ENCODE measurements at regions not wholly inside any gene's neighbourhood (a gene's known extent, or its start where the extent isn't known, plus 50 kb on each side); places are given as distances from the start of the nearest gene placed in this dataset.

GRCh38 chr13:33891196-33891742, 73.3 kb downstream of the RFC3 start:
- DNase-seq: no peak

GRCh38 chr13:33893559-33893958, 75.6 kb downstream of the RFC3 start:
- no peak for DNase-seq

- no peak for DNase-seq
These were observed 86.5 kb downstream of the RFC3 start for GRCh38 chr13:33904431-33904830.

- DNase-seq: no peak
These were observed 90.2 kb downstream of the RFC3 start for GRCh38 chr13:33908116-33908515.

GRCh38 chr13:33910255-33910654, 92.3 kb downstream of the RFC3 start:
- DNase-seq: no peak

GRCh38 chr13:33911521-33911920, 93.6 kb downstream of the RFC3 start:
- DNase-seq: no peak

- no peak for DNase-seq
These were observed 95.9 kb downstream of the RFC3 start for GRCh38 chr13:33913829-33914228.

- no peak for DNase-seq
These were observed 99.2 kb downstream of the RFC3 start for GRCh38 chr13:33917190-33917589.

- no peak for DNase-seq
These were observed 100.4 kb downstream of the RFC3 start for GRCh38 chr13:33918199-33918932.

- DNase-seq: no peak
These were observed 101.2 kb downstream of the RFC3 start for GRCh38 chr13:33919120-33919519.

- no peak for DNase-seq
These were observed 107.6 kb downstream of the RFC3 start for GRCh38 chr13:33925563-33925962.

- no peak for DNase-seq
These were observed 109.4 kb downstream of the RFC3 start for GRCh38 chr13:33927315-33927714.

- peak; percentile 18 for DNase-seq
These were observed 113.7 kb downstream of the RFC3 start for GRCh38 chr13:33931397-33932311.

GRCh38 chr13:33932769-33933406, 114.9 kb downstream of the RFC3 start:
- no peak for DNase-seq

- DNase-seq: no peak
These were observed 115.9 kb downstream of the RFC3 start for GRCh38 chr13:33933810-33934209.

- DNase-seq: no peak
These were observed 116.4 kb downstream of the RFC3 start for GRCh38 chr13:33934343-33934742.

GRCh38 chr13:33934951-33935371, 117.0 kb downstream of the RFC3 start:
- DNase-seq: no peak

GRCh38 chr13:33935969-33936368, 118.0 kb downstream of the RFC3 start:
- DNase-seq: no peak

- DNase-seq: no peak
These were observed 119.6 kb downstream of the RFC3 start for GRCh38 chr13:33937373-33938098.

- no peak for DNase-seq
These were observed 122.3 kb downstream of the RFC3 start for GRCh38 chr13:33940256-33940655.

- no peak for DNase-seq
These were observed 122.9 kb downstream of the RFC3 start for GRCh38 chr13:33940898-33941297.

- no peak for DNase-seq
These were observed 127.5 kb downstream of the RFC3 start for GRCh38 chr13:33945477-33945876.
